Panc1 (cell line): ENCODE measurements at regions not wholly inside any gene's neighbourhood (a gene's known extent, or its start where the extent isn't known, plus 50 kb on each side); places are given as distances from the start of the nearest gene placed in this dataset.
"Not testable (repeated sequence)": the region's sequence is repeated elsewhere in the genome, so short reads cannot be mapped to it uniquely, and the experiment has no call there.

Experiments
- CTCF ChIP-seq: fragments of 450-650 bp; IDR thresholded peaks from 2 replicates; pipeline ENCODE4 v1.5.1; 2017; ENCODE audit warnings: mild to moderate bottlenecking
- POLR2AphosphoS5 ChIP-seq: IDR thresholded peaks from 2 replicates; pipeline ENCODE4 v1.6.1; 2012; ENCODE audit warnings: mild to moderate bottlenecking, low read depth, low read length, moderate library complexity
- REST ChIP-seq, 2 experiments: IDR thresholded peaks; 2 replicates each; pipeline ENCODE4 v1.6.1; 2011 to 2012; ENCODE audit warnings: low read depth in 2 of 2, control low read depth in 1 of 2, low read length in 1 of 2, mild to moderate bottlenecking in 1 of 2, moderate library complexity in 1 of 2; ENCODE audit not compliant: insufficient read depth in 1 of 2
- TCF7L2 ChIP-seq: IDR thresholded peaks from 2 replicates; pipeline ENCODE4 v1.6.1; 2011; ENCODE audit warnings: mild to moderate bottlenecking, low read depth, low read length, inconsistent platforms

GRCh38 chr7:49507206-49507605 is 266.2 kb upstream of the VWC2 start:
- not testable (repeated sequence) for TF ChIP-seq CTCF; POLR2AphosphoS5; TCF7L2; REST (IDR thresholded peaks at IDR 0.05; ENCODE audit: insufficient read depth in 1 of 2, low read depth in 2 of 2, low read length in 1 of 2)
